ENCODE measurements at regions not wholly inside any gene's neighbourhood (a gene's known extent, or its start where the extent isn't known, plus 50 kb on each side); places are given as distances from the start of the nearest gene placed in this dataset.
"Not testable (repeated sequence)": the region's sequence is repeated elsewhere in the genome, so short reads cannot be mapped to it uniquely, and the experiment has no call there.

- no peak for DNase-seq
Observed at GRCh38 chr2:228956701-228957474, 314.2 kb downstream of the PID1 start.

GRCh38 chr2:228949831-228950230 lies 321.3 kb downstream of the PID1 start:
- no peak for DNase-seq

GRCh38 chr2:228945710-228946109 lies 325.4 kb downstream of the PID1 start:
- DNase-seq: no peak

GRCh38 chr2:228942856-228943255 lies 328.2 kb downstream of the PID1 start:
- DNase-seq: no peak

- no peak for DNase-seq
Observed at GRCh38 chr2:228938629-228939028, 332.5 kb downstream of the PID1 start.

GRCh38 chr2:228927028-228928010 lies 343.8 kb downstream of the PID1 start:
- no peak for DNase-seq

GRCh38 chr2:228919808-228920207 lies 351.3 kb downstream of the PID1 start:
- DNase-seq: no peak

- no peak for DNase-seq
Observed at GRCh38 chr2:228917220-228917619, 353.9 kb downstream of the PID1 start.

- no peak for DNase-seq
Observed at GRCh38 chr2:228916416-228917090, 354.5 kb downstream of the PID1 start.

- no peak for DNase-seq
Observed at GRCh38 chr2:228913176-228913575, 357.9 kb downstream of the PID1 start.

- DNase-seq: not testable (repeated sequence)
Observed at GRCh38 chr2:228910872-228911271, 360.2 kb downstream of the PID1 start.

GRCh38 chr2:228902176-228902575 lies 368.9 kb downstream of the PID1 start:
- DNase-seq: no peak

GRCh38 chr2:228901531-228901930 lies 369.6 kb downstream of the PID1 start:
- no peak for DNase-seq

- DNase-seq: no peak
Observed at GRCh38 chr2:228878138-228878537, 392.9 kb downstream of the PID1 start.

- no peak for DNase-seq
Observed at GRCh38 chr2:228876276-228876675, 394.8 kb downstream of the PID1 start.

GRCh38 chr2:228875152-228875900 lies 395.8 kb downstream of the PID1 start:
- DNase-seq: no peak

- no peak for DNase-seq
Observed at GRCh38 chr2:228871012-228871411, 400.1 kb downstream of the PID1 start.

- no peak for DNase-seq
Observed at GRCh38 chr2:228869636-228870264, 401.3 kb downstream of the PID1 start.

- no peak for DNase-seq
Observed at GRCh38 chr2:228867406-228867805, 403.7 kb downstream of the PID1 start.

- no peak for DNase-seq
Observed at GRCh38 chr2:228866781-228867180, 404.3 kb downstream of the PID1 start.

GRCh38 chr2:228866044-228866443 lies 405.0 kb downstream of the PID1 start:
- no peak for DNase-seq

GRCh38 chr2:228864131-228864530 lies 407.0 kb downstream of the PID1 start:
- no peak for DNase-seq
